ENCODE measurements at regions not wholly inside any gene's neighbourhood (a gene's known extent, or its start where the extent isn't known, plus 50 kb on each side); places are given as distances from the start of the nearest gene placed in this dataset.

DNA sequence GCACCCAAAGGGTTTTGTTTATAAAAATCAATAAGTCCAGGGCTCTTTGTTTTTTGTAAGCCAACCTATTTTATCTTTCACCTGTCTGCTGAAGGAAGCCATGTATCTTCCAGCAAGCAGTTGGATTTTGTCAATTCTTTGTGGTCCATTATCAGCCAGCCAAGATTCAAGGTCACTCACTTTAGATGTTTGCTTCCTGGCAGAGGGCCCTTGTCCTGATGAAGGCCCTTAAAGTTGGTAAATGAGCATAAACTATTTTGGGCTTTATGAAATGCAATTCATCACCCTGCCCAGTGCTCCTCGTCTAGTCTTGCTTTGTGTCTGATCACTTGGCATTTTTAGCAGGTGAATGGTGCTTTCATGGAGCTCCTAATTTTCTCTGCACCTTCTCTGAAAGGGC lies 1004.2 kb downstream of the GRID1 start:
- H3K27ac Mint-ChIP-seq: no peak overlapping the region
- no peaks in the 10 kb centered on the region for H3K36me3 Mint-ChIP-seq
- no peaks in the 10 kb centered on the region for H3K27me3 Mint-ChIP-seq
- no peaks in the 10 kb centered on the region for H3K4me1 Mint-ChIP-seq
- POLR2A ChIA-PET: no interaction called here
- H3K4me3 Mint-ChIP-seq: no peak overlapping the region
- no peaks in the 10 kb centered on the region for H3K9me3 Mint-ChIP-seq
- Histone ChIP-seq H3K27ac (ENCODE audit: low read length) (no peak overlapping the region), H3K4me3 (ENCODE audit: control insufficient read depth in 1 of 2, extremely low read depth in 1 of 2, low read length in 1 of 2) (no peak overlapping the region), H3K36me3 (ENCODE audit: control insufficient read depth in 2 of 2, extremely low read depth in 1 of 2, insufficient read depth in 1 of 2, low read length in 1 of 2) (no peaks in the 10 kb centered on the region), H3K4me1 (ENCODE audit: control insufficient read depth in 1 of 2, extremely low read depth in 1 of 2, insufficient read depth in 2 of 2, low read length in 2 of 2) (no peaks in the 10 kb centered on the region), H3K27me3 (replicated peaks in 1 of 2; ENCODE audit: control insufficient read depth in 2 of 2, extremely low read depth in 1 of 2, insufficient read depth in 2 of 2, low read length in 1 of 2) (no peaks in the 10 kb centered on the region), H3K9me3 (no peaks in the 10 kb centered on the region)
- ATAC-seq (replicated peaks in 1 of 4) (no peak), DNase-seq (no peak)
- 70% methylated on average over 1 of the region's 1 CpG for WGBS (ENCODE audit: insufficient coverage)
- CTCF ChIA-PET: no interaction called here

GRCh38 chr10:85377029-85377806 lies 989.4 kb downstream of the GRID1 start:
- Histone ChIP-seq H3K4me3 (ENCODE audit: control insufficient read depth in 1 of 2, extremely low read depth in 1 of 2, low read length in 1 of 2) (no peak overlapping the region), H3K36me3 (ENCODE audit: control insufficient read depth in 2 of 2, extremely low read depth in 1 of 2, insufficient read depth in 1 of 2, low read length in 1 of 2) (no peaks in the 10 kb centered on the region), H3K4me1 (ENCODE audit: control insufficient read depth in 1 of 2, extremely low read depth in 1 of 2, insufficient read depth in 2 of 2, low read length in 2 of 2) (no peaks in the 10 kb centered on the region), H3K27me3 (replicated peaks in 1 of 2; ENCODE audit: control insufficient read depth in 2 of 2, extremely low read depth in 1 of 2, insufficient read depth in 2 of 2, low read length in 1 of 2) (no peaks in the 10 kb centered on the region), H3K9me3 (no peaks in the 10 kb centered on the region), H3K27ac (ENCODE audit: low read length) (no peak overlapping the region)
- Mint-ChIP-seq H3K27ac (no peak overlapping the region), H3K4me3 (no peak overlapping the region), H3K4me1 (no peaks in the 10 kb centered on the region), H3K9me3 (peaks cover 0 to 4% (median 3%) of the 10 kb centered on the region in 3 donors), H3K36me3 (no peaks in the 10 kb centered on the region), H3K27me3 (peaks cover 9% of the 10 kb centered on the region in 2 donors)
- 85% methylated on average over 6 of the region's 10 CpGs for WGBS (ENCODE audit: insufficient coverage)
- CTCF ChIA-PET: no interaction called here
- ATAC-seq (replicated peaks in 1 of 4) (no peak), DNase-seq (no peak)
- POLR2A ChIA-PET: no interaction called here

GRCh38 chr10:85379338-85379737 lies 987.3 kb downstream of the GRID1 start:
- no peaks in the 10 kb centered on the region for H3K36me3 Mint-ChIP-seq

DNA sequence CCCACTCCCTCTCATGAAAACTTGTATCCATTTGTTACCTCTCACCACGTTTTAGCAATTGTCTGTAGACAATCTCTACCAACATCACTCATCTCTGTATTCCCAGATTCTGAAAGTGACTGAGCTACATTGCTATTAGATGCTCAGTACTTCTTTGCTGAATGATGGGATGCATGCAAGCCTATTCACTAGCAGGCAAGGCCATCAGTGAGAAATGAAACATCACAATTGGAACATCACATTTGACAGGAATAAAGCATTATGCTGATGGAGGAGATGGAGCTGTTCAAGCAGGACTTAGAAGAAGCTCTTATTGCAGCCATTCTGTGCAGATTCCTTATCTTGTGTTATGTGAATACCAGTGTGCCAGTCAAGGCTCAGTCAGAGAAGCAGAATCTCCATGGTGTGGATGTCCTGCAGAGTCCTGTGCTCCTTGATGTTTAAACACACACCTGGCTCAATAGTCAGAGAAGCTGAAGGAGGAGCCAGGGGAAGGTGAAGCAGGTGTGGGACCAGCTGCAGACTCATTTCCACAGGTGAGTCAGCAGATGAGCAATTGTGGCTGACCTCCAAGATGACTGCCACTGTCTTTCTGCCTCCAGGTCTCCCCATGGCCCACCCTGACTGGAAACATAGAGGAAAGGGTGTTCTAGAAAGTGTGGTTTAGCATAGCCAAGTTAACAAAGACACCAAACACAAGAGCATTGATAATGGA lies 965.5 kb downstream of the GRID1 start:
- no peak overlapping the region for H3K4me3 Mint-ChIP-seq
- H3K27ac ChIP-seq (ENCODE audit: low read length): no peak overlapping the region
- no peak for ATAC-seq (replicated peaks in 1 of 4)
- no peaks in the 10 kb centered on the region for H3K4me1 ChIP-seq (ENCODE audit: control insufficient read depth in 1 of 2, extremely low read depth in 1 of 2, insufficient read depth in 2 of 2, low read length in 2 of 2)
- H3K4me1 Mint-ChIP-seq: no peaks in the 10 kb centered on the region
- H3K36me3 Mint-ChIP-seq: no peaks in the 10 kb centered on the region
- H3K4me3 ChIP-seq (ENCODE audit: control insufficient read depth in 1 of 2, extremely low read depth in 1 of 2, low read length in 1 of 2): no peak overlapping the region
- no peaks in the 10 kb centered on the region for H3K9me3 Mint-ChIP-seq
- no peak for DNase-seq
- 14% methylated on average over 1 of the region's 1 CpG for WGBS (ENCODE audit: insufficient coverage)
- H3K27me3 ChIP-seq (replicated peaks in 1 of 2; ENCODE audit: control insufficient read depth in 2 of 2, extremely low read depth in 1 of 2, insufficient read depth in 2 of 2, low read length in 1 of 2): no peaks in the 10 kb centered on the region
- POLR2A ChIA-PET: no interaction called here
- CTCF ChIA-PET: no interaction called here
- H3K9me3 ChIP-seq: no peaks in the 10 kb centered on the region
- no peaks in the 10 kb centered on the region for H3K36me3 ChIP-seq (ENCODE audit: control insufficient read depth in 2 of 2, extremely low read depth in 1 of 2, insufficient read depth in 1 of 2, low read length in 1 of 2)
- H3K27me3 Mint-ChIP-seq: no peaks in the 10 kb centered on the region
- H3K27ac Mint-ChIP-seq: no peak overlapping the region

More at GRCh38 chr10:85379338-85379737, 987.3 kb downstream of the GRID1 start:
- Histone ChIP-seq H3K36me3 (ENCODE audit: control insufficient read depth in 2 of 2, extremely low read depth in 1 of 2, insufficient read depth in 1 of 2, low read length in 1 of 2) (no peaks in the 10 kb centered on the region), H3K27me3 (replicated peaks in 1 of 2; ENCODE audit: control insufficient read depth in 2 of 2, extremely low read depth in 1 of 2, insufficient read depth in 2 of 2, low read length in 1 of 2) (no peaks in the 10 kb centered on the region), H3K27ac (ENCODE audit: low read length) (no peak overlapping the region), H3K4me3 (ENCODE audit: control insufficient read depth in 1 of 2, extremely low read depth in 1 of 2, low read length in 1 of 2) (no peak overlapping the region), H3K9me3 (no peaks in the 10 kb centered on the region), H3K4me1 (ENCODE audit: control insufficient read depth in 1 of 2, extremely low read depth in 1 of 2, insufficient read depth in 2 of 2, low read length in 2 of 2) (no peaks in the 10 kb centered on the region)
- ChIA-PET POLR2A (no interaction called here), CTCF (no interaction called here)
- WGBS (ENCODE audit: insufficient coverage): 90% methylated on average over 2 of the region's 3 CpGs
- Mint-ChIP-seq H3K4me3 (no peak overlapping the region), H3K9me3 (peaks cover 3 to 4% (median 4%) of the 10 kb centered on the region in 3 donors), H3K27ac (no peak overlapping the region), H3K27me3 (peaks cover 3 to 9% of the 10 kb centered on the region in 2 donors), H3K4me1 (no peaks in the 10 kb centered on the region)
- DNase-seq: no peak
- no peak for ATAC-seq (replicated peaks in 1 of 4)

GRCh38 chr10:85402541-85402940 lies 964.1 kb downstream of the GRID1 start:
- CTCF ChIA-PET: no interaction called here
- ATAC-seq (replicated peaks in 1 of 4): no peak
- H3K4me1 ChIP-seq (ENCODE audit: control insufficient read depth in 1 of 2, extremely low read depth in 1 of 2, insufficient read depth in 2 of 2, low read length in 2 of 2): no peaks in the 10 kb centered on the region
- no CpG with 5 or more reads among the region's 1 CpG for whole genome bisulfite sequencing (ENCODE audit: insufficient coverage)
- Mint-ChIP-seq H3K36me3 (no peaks in the 10 kb centered on the region), H3K4me3 (no peak overlapping the region), H3K4me1 (no peaks in the 10 kb centered on the region), H3K27ac (no peak overlapping the region), H3K9me3 (no peaks in the 10 kb centered on the region), H3K27me3 (no peaks in the 10 kb centered on the region)
- no peaks in the 10 kb centered on the region for H3K27me3 ChIP-seq (replicated peaks in 1 of 2; ENCODE audit: control insufficient read depth in 2 of 2, extremely low read depth in 1 of 2, insufficient read depth in 2 of 2, low read length in 1 of 2)
- H3K27ac ChIP-seq (ENCODE audit: low read length): no peak overlapping the region
- H3K4me3 ChIP-seq (ENCODE audit: control insufficient read depth in 1 of 2, extremely low read depth in 1 of 2, low read length in 1 of 2): no peak overlapping the region
- H3K36me3 ChIP-seq (ENCODE audit: control insufficient read depth in 2 of 2, extremely low read depth in 1 of 2, insufficient read depth in 1 of 2, low read length in 1 of 2): no peaks in the 10 kb centered on the region
- POLR2A ChIA-PET: no interaction called here
- no peaks in the 10 kb centered on the region for H3K9me3 ChIP-seq
- DNase-seq: no peak

GRCh38 chr10:85407088-85407487 lies 959.5 kb downstream of the GRID1 start:
- Histone ChIP-seq H3K4me1 (ENCODE audit: control insufficient read depth in 1 of 2, extremely low read depth in 1 of 2, insufficient read depth in 2 of 2, low read length in 2 of 2) (no peaks in the 10 kb centered on the region), H3K27me3 (replicated peaks in 1 of 2; ENCODE audit: control insufficient read depth in 2 of 2, extremely low read depth in 1 of 2, insufficient read depth in 2 of 2, low read length in 1 of 2) (no peaks in the 10 kb centered on the region), H3K4me3 (ENCODE audit: control insufficient read depth in 1 of 2, extremely low read depth in 1 of 2, low read length in 1 of 2) (no peak overlapping the region), H3K27ac (ENCODE audit: low read length) (no peak overlapping the region), H3K9me3 (no peaks in the 10 kb centered on the region), H3K36me3 (ENCODE audit: control insufficient read depth in 2 of 2, extremely low read depth in 1 of 2, insufficient read depth in 1 of 2, low read length in 1 of 2) (no peaks in the 10 kb centered on the region)
- 54% methylated on average over 3 of the region's 3 CpGs for WGBS (ENCODE audit: insufficient coverage)
- peaks cover 4 to 8% (median 6%) of the 10 kb centered on the region in 3 donors for H3K9me3 Mint-ChIP-seq
- H3K36me3 Mint-ChIP-seq: no peaks in the 10 kb centered on the region
- H3K27me3 Mint-ChIP-seq: no peaks in the 10 kb centered on the region
- ATAC-seq (replicated peaks in 1 of 4) (no peak), DNase-seq (no peak)
- H3K4me3 Mint-ChIP-seq: no peak overlapping the region
- no peaks in the 10 kb centered on the region for H3K4me1 Mint-ChIP-seq
- POLR2A ChIA-PET: no interaction called here
- no peak overlapping the region for H3K27ac Mint-ChIP-seq
- CTCF ChIA-PET: interaction anchor here in 1 of 2 donors (0.6 kb wide), 1 partner anchor 428 kb away, joined by 6 read pairs; no protein-coding TSS in a partner anchor
